GM21737 (cell line): ENCODE measurements at regions not wholly inside any gene's neighbourhood (a gene's known extent, or its start where the extent isn't known, plus 50 kb on each side); places are given as distances from the start of the nearest gene placed in this dataset.
A peak's percentile ranks its signal among the peaks of the same experiment; 100 is the strongest.

Experiments used
- ATAC-seq: cut with Tn5 transposase; IDR thresholded peaks from one replicate; pipeline ENCODE4 v1.9.1; 2021; ENCODE audit warnings: mild to moderate bottlenecking, moderate library complexity; ENCODE audit not compliant: unreplicated experiment

GRCh38 chr14:71524320-71524982 lies 407.8 kb upstream of the RGS6 start:
- peak; percentile 63 for ATAC-seq

DNA sequence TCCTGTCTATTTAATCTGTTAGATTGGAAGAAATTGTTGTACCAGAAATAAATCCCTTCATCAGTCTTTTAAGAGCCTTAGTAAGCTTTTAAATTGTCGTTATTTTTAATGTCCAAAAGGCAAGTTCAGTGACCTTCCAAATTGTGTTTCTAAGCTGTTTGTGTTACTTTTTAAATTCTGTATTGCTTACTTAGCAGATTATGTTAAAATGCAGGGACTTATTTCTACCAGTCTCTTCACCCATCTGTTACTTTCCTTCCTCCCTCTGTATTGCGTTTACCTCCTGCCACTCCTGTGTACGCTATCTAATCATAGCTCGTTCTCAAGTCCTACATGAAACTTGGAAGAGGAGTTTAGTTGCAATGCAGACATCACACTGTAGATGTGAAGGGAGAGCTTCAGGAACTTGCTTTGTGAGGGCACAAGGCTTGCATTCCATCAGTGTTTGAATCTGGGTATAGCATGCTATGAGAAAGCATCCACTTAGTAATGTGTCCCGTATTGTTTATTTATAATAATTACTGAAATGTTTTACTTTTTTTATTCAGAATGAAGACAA lies 406.5 kb upstream of the RGS6 start:
- no peak for ATAC-seq

DNA sequence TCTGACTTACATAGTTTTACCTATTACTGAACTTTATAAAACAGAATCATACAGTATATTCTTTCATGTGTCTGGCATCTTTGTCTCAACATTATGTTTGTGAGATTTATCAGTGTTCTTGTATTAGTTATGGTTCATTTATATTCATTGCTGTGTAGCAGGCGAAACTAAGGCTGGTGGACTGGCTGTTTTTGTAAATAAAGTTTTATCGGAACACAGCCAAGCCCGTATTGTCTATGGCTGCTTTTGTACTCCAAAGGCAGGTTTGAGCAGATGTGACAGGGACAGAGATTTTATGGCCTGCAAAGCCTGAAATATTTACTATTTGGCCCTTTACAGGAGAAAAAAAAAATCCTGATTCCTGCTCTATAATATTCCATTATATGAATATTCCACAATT lies 405.8 kb upstream of the RGS6 start:
- no peak for ATAC-seq

DNA sequence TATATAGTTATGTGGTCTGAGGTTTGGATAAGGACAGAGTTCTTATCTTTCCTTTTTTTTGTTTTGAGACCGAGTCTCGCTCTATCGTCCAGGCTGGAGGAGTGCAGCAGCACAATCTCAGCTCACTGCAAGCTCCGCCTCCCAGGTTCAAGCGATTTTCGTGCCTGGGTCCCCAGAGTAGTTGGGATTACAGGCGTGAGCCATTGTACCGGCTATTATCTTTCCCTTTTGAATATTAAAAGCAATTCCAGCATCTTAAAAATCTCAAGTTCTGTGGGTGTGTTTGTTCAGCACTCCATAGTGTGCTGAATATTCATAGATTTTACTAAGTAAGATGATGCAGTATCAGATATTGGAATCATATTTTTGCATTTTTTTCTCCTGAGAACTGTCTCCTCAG lies 404.4 kb upstream of the RGS6 start:
- ATAC-seq, result no peak

DNA sequence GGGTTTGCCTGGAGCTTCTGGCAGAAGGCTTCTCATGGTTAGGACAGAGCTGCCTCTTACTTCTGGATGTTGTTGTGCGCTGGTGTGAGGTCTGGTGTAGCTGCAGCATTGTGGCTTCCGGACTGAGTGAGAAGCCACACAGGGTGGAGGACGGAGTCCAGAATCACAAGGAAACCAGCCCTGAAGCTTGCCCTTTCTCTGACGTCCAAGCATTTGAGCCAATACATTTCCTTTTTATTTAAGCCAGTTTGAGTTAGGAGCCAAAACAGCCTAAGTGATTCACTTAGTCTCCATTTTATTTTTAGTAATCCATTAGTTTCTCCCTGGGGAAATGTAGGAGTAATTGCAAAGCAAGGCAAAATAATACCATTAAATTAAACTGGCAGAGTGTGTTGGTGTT lies 402.4 kb upstream of the RGS6 start:
- no peak for ATAC-seq

GRCh38 chr14:71532344-71532743 lies 399.9 kb upstream of the RGS6 start:
- ATAC-seq, result no peak

GRCh38 chr14:71532790-71533189 lies 399.4 kb upstream of the RGS6 start:
- no peak for ATAC-seq

DNA sequence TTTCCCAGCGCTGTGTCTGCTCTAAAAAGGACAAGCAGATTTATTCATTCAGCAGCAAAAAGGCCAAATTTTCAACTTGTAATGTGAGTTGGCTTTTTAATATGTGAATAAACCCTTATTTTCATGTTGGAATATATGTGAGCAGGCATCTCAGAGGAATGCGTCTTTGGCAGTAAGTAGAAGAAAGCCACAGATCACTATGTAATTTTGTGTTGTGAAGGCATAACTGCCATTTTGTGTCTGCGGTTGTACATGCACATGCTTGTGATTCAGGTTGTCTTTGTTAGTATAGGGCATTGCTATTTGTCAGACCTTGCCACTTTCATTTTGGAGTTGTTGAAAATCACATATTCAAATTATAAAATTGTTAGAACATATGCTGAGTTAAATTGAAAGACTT lies 398.8 kb upstream of the RGS6 start:
- no peak for ATAC-seq

GRCh38 chr14:71533800-71534199 lies 398.4 kb upstream of the RGS6 start:
- ATAC-seq, result no peak

GRCh38 chr14:71534506-71534905 lies 397.7 kb upstream of the RGS6 start:
- ATAC-seq, result no peak

- ATAC-seq, result no peak
Measured at GRCh38 chr14:71536015-71536740, 396.1 kb upstream of the RGS6 start.

GRCh38 chr14:71536927-71537772 lies 395.1 kb upstream of the RGS6 start:
- ATAC-seq, result no peak

DNA sequence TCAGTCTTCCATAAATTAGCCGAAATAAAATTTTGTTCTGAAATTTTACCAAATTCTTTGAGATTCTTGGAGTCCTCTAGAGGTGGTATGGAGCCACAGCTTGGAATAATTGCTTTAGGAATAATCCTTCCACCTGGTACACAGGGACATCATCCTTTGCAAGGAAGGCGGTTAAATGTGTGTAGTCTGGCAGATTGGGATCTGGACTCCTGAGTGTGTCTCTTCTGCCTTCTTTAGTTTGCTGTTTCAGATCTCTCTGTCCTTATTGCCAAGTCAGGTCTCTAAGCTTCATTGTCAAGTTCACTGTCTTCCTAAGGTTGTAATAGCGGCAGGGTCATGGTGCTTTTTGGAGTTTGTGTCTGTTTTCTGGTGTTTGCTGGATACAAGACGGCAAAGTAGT lies 393.9 kb upstream of the RGS6 start:
- no peak for ATAC-seq

DNA sequence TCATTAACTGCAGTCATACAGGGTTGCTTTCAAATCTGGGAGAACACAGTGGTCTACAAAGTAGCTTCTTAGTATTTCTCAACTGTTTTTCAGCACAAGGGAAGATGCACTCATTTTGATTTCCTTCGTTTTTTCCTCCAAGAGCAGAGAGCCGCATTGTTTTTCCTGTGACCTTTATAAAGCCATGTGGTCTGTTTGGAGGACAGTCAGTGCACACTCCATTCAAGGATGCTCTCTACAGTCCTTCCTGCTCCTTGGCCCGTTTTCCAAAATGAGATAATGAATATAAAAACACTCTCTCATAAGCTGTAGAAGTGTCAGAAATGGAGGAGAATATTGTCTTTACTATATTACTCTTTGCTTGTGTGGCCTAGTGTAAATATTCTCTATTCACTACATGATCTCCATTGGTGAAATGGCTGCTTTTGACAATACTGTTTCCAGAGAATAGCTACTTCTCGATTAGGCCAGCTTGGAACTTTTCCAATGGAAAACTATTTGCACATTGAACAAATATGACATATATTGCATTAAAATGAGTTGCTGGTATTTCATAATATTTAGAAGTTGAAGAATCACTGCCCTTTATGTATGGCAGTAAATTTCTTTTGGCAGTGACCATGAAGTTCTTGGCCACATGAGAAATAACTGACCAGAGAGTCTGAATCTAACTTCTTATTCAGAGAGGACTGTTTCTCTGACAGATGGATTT lies 393.1 kb upstream of the RGS6 start:
- ATAC-seq, result no peak

- ATAC-seq, result no peak
Measured at GRCh38 chr14:71539650-71540285, 392.5 kb upstream of the RGS6 start.

GRCh38 chr14:71541271-71541670 lies 391.0 kb upstream of the RGS6 start:
- no peak for ATAC-seq

GRCh38 chr14:71541973-71542690 lies 390.1 kb upstream of the RGS6 start:
- no peak for ATAC-seq

DNA sequence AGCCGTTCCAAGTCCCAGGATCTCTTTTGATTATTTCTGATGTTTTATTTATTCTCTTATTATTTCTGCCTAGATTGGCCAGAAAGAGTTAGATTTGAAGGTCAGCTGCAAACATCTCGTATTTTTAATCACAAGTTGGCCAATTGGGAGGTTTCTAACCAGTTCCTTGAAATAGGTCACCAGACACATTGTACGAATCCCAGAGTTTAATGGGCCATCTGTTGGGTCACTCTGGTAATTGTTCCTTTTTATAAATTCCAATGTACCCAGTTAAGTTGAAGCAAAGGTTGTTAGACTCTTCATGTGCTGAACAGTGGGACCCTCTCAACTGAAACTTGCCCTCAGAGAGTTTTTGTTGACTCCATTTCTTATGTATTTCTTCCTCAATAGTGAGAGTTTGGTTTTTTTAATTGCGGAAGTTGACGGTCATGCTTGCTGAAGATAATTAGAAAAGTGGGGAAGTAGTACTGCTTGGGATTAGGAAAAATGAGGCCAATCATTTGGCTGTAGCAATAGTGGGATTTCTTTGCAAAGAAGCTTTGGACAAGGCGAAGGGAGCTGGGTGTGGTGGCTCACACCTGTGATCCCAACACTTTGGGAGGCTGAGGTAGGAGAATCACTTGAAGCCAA lies 382.7 kb upstream of the RGS6 start:
- ATAC-seq, result no peak

DNA sequence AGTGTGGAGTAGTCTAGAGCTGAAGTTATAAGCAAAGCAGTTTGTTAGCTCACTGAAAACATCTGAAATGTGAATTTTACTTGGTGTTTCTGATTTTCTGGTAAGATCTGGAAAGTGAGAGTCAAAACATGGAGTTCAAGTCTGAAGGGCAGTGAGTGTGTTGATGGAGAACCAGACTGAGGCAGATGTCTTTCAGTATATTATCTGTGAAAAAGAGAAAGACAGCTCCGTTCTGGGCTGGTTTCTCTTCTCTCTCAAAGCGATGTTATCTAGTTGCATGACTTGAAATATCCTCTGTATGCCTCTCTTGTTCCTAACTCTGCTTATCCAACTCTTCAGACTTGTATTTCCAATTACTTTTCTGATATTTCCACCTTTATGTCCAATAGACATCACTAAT lies 381.9 kb upstream of the RGS6 start:
- ATAC-seq, result no peak
